GM18499 (cell line): ENCODE measurements at regions not wholly inside any gene's neighbourhood (a gene's known extent, or its start where the extent isn't known, plus 50 kb on each side); places are given as distances from the start of the nearest gene placed in this dataset.

Experiments used
- ATAC-seq: cut with Tn5 transposase; IDR thresholded peaks from one replicate; pipeline ENCODE4 v1.9.1; 2021; ENCODE audit warnings: moderate number of reproducible peaks; ENCODE audit not compliant: insufficient read depth, unreplicated experiment

DNA sequence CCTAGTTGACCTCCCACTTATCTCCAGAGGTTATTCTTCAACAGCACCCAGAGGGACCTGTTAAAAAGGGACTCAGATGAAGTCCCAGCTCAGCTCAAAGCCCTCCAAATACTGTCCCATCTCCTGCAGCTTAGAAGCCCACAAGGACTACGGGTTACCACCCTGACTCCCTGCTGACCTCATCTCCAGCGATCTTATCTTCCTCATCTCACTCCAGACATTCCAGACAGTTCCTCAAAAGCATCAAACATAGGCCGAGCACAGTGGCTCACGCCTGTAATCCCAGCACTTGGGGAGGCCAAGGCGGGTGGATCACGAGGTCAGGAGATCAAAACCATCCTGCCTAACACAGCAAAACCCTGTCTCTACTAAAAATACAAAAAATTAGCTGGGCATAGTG, 263.8 kb upstream of the TLE4 start:
- ATAC-seq, result no peak

DNA sequence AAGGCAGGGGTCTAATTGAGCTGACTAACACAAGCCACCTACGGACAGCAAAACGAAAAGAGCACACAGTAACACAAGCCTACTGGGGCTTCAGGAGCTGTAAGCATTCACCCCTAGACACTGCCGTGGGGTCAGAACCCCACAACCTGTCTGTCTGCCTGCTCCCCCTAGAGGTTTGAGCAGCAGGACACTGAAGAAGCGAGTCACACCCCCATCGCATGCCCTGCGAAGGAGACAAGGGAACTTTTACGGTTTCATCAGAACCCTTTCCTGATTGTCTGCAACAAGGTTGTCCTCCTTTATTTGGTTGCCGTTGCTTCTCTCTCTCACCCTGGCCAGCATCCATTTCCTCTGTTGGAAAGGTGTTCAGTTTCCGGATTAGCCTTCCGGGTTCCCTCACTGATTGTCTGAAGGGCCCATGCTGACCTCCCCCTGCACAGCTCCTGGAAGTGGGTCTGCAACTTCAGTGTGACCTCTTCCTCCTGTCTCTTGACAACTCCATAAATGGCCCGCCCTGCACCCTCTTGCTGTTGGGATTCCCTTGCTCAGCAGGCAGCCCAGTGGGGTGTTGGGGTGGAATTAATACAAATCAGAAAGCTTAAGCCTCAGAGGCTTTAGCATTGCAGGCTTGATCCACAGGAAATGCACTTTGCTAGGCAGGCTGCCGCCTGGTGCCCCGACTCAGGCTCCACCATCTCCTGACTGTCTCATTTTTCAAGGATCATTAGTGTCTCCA, 258.9 kb upstream of the TLE4 start:
- no peak for ATAC-seq

DNA sequence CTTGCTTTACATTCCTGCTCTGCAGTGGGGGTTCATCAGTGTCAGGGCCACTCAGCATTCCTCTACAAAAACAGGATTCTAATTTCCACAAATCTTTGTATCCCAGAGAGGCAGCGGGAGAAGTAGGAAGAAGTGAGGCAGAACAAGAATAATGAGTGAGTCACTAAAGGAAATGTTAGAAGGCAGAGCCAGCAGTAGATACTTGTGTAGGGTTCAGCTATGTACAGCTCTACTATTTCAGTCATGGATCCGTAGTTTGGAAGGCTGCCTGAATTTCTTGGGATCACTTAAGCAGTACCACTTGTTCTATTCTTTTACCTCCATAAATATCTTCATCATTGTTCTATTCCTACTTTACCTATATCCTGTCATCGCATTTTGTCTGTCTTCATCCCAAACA, 246.3 kb upstream of the TLE4 start:
- no peak for ATAC-seq

GRCh38 chr9:79329861-79330260, 241.9 kb upstream of the TLE4 start:
- ATAC-seq, result no peak

DNA sequence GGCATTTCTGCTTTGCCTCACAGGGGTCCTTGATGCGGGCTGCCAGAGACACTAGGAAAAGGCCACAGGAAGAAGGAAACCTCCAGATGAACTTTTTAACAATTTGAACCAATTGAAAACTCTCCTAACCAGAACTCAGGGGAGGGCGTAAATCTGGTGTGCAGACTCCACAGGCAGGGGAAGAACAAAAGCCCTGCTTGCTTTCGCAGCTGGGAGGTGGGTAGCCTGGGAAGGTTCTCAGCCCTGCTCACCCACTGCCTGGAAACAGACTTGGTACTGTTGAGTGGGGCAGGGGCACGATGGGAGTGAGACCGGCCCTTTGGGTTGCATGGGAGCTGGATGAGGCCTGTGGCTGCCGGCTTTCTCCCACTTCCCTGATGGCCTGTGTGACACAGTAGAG, 237.8 kb upstream of the TLE4 start:
- no peak for ATAC-seq

DNA sequence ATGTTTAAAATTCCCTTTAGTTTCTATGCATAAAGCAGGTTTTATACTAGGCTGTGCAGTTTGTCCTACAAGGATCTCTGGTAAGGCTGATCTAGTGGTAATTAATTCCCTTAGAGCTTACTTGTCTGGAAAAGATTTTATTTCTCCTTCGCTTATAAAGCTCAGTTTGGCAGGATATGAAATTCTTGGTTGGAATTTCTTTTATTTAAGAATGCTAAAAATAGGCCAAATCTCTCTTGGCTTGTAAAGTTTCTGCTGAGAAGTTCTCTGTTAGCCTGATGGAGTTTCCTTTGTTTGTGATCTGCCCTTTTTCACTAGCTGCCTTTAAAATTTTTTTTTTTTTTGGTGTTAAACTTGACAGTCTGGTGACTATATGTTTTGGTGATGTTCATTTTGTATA, 237.1 kb upstream of the TLE4 start:
- no peak for ATAC-seq

DNA sequence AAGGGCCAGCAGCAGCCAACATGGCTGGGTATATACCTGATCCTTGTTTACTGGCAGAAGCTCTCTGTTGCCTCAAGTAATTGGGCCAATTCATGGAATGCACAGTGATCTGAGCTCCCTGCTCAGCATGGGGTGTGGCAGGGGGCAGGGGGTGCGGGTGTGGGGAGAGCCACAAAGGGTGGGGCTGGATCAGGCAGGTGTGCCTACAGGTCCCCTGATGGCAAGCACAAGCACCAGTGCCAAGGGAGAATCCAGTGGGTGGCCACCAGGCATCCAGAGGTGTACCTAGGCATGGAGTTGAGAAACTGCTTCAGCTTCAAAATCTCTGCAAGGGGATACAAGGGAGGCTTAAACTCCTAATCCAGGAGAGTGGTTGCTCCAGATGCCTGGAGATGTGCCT, 235.8 kb upstream of the TLE4 start:
- no peak for ATAC-seq

DNA sequence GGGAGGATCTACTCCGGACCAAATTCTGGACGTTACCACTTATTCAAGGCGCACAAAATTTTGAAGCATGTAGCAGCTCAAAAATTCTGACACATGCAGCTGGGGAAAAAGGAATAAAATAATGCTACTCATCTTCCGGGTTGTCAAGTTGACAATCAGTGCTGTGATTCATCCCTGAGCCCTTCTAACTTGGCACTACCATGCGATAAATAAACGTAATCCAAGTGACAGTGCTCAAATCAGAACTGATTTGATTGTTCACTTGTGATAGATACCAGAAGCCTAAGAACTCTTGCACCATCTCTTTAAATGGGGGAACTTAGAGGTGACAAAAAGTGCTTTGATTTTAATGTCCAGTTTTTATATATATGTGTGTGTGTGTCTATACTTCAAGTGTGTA, 230.2 kb upstream of the TLE4 start:
- ATAC-seq, result no peak

DNA sequence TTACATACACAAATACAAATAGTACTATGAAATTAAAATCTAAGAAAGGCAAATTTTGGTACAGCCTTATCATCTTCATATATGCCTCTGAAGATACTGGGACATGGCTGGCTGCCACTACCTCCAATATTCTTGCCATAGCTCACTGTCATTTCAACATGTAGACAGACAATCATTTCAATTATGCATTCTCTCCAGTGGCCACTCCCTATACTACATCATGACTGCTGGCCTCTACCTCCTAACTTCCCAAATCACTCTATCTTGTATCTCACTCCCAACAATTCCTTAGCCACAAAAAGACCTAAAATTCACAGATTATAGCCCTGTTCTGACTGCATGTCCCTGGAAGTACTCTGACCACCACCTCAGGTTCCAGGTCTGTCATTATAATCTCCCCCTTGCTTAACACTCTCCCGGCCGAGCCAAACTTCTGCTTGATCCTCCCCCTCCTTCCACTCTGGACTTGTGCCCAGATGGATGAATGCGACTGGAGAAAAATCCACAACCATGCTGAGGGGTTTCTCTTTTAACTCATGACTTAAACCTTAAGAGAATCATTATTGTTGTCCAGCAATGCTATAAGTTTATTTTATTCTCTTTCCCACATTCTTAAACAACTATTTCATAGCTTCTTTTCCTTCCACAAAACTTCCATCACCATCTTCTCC, 225.3 kb upstream of the TLE4 start:
- no peak for ATAC-seq

- ATAC-seq, result no peak
Measured at GRCh38 chr9:79352322-79352721, 219.4 kb upstream of the TLE4 start.

GRCh38 chr9:79353856-79354520, 217.8 kb upstream of the TLE4 start:
- no peak for ATAC-seq

- ATAC-seq, result no peak
Measured at GRCh38 chr9:79357194-79357593, 214.6 kb upstream of the TLE4 start.

DNA sequence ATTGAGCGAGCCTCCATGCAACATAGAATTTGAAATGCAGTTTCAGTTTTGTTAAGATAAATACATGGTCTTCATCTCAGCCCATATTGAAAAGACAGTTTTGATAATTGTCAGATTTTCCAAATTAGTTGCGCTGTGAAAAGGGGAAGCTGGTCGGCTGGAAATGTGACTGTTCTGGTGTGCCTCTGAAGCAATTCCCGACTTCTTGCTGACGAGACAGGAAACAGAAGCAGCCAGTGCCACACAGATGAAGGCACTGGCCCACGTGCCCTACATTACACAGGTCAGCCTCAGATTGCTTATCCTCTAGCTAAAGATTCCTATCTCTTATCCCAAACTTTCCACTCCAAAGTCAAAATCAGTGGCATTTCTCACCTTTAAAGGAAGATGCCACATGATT, 214.1 kb upstream of the TLE4 start:
- ATAC-seq, result no peak

GRCh38 chr9:79360387-79361347, 211.1 kb upstream of the TLE4 start:
- ATAC-seq, result no peak

GRCh38 chr9:79362100-79363081, 209.4 kb upstream of the TLE4 start:
- ATAC-seq, result no peak

GRCh38 chr9:79369676-79370075, 202.1 kb upstream of the TLE4 start:
- ATAC-seq, result no peak

GRCh38 chr9:79371301-79371700, 200.5 kb upstream of the TLE4 start:
- no peak for ATAC-seq

- no peak for ATAC-seq
Measured at GRCh38 chr9:79371948-79372555, 199.7 kb upstream of the TLE4 start.

GRCh38 chr9:79377339-79377855, 194.4 kb upstream of the TLE4 start:
- no peak for ATAC-seq
